Keratinocyte (primary cell): ENCODE measurements at regions not wholly inside any gene's neighbourhood (a gene's known extent, or its start where the extent isn't known, plus 50 kb on each side); places are given as distances from the start of the nearest gene placed in this dataset.

Source experiments
- CTCF ChIP-seq, 3 experiments: IDR thresholded peaks in 1 of 3; conservative IDR thresholded peaks in 1 of 3; optimal IDR thresholded peaks in 1 of 3; 2 replicates in 2 of 3; 3 replicates in 1 of 3; pipeline versions ENCODE3 to v1.5.1; 2011; ENCODE audit warnings: low read length in 3 of 3, mild to moderate bottlenecking in 3 of 3, moderate library complexity in 2 of 3, control low read depth in 1 of 3, inconsistent platforms in 1 of 3; ENCODE audit not compliant: insufficient read depth in 2 of 3; ENCODE audit errors: extremely low read depth in 1 of 3
- EZH2 ChIP-seq: IDR thresholded peaks from one replicate; pipeline ENCODE4 v1.6.1; 2012; ENCODE audit warnings: inconsistent platforms, mild to moderate bottlenecking, low read length, moderate library complexity

GRCh38 chr6:11292594-11293236 lies 60.2 kb upstream of the NEDD9 start:
- TF ChIP-seq CTCF (optimal IDR thresholded peaks at IDR 0.05 in 1 of 3, IDR thresholded peaks at IDR 0.05 in 1 of 3, conservative IDR thresholded peaks at IDR 0.05 in 1 of 3; ENCODE audit: extremely low read depth in 1 of 3, insufficient read depth in 2 of 3, low read length in 3 of 3) (no peak), EZH2 (no peak)
